ENCODE measurements at regions not wholly inside any gene's neighbourhood (a gene's known extent, or its start where the extent isn't known, plus 50 kb on each side); places are given as distances from the start of the nearest gene placed in this dataset.

DNA sequence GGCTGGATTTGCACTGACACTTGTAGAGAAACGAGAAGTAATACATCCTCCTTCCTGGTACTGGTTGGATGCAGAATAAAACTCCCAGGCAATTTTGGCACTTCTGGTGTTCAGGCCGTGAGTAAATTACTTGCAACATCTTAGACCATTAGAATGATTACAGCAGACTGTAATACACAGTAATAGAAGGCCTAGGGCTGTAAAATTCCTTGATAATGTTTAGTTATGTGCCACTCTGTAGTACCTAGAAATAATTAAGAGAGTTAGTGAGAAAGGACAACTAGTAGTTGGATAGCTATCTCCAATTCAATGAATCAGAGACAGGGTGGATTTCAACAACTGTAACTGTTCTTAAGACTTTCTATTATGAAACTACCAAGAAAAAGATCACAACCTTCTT lies 356.3 kb upstream of the SETBP1 start:
- Histone ChIP-seq H3K27me3 (no peaks in the 10 kb centered on the region), H3K4me1 (no peaks in the 10 kb centered on the region), H3K36me3 (no peaks in the 10 kb centered on the region), H3K27ac (no peak overlapping the region), H3K9me3 (no peaks in the 10 kb centered on the region), H3K4me3 (no peak overlapping the region)
- intact Hi-C loops (cut with DNase I; ENCODE audit: low total_unique reads) = no loop called here
- DNase-seq = no peak
- WGBS, 5 donors = 62 to 72% (median 66%) methylated on average over 2 of the region's 2 CpGs
- TF ChIP-seq EP300 (IDR thresholded peaks at IDR 0.05) (no peak), POLR2AphosphoS5 (IDR thresholded peaks at IDR 0.05) (no peak), POLR2A (IDR thresholded peaks at IDR 0.05) (no peak)
- TF ChIP-seq, protein P1, sequence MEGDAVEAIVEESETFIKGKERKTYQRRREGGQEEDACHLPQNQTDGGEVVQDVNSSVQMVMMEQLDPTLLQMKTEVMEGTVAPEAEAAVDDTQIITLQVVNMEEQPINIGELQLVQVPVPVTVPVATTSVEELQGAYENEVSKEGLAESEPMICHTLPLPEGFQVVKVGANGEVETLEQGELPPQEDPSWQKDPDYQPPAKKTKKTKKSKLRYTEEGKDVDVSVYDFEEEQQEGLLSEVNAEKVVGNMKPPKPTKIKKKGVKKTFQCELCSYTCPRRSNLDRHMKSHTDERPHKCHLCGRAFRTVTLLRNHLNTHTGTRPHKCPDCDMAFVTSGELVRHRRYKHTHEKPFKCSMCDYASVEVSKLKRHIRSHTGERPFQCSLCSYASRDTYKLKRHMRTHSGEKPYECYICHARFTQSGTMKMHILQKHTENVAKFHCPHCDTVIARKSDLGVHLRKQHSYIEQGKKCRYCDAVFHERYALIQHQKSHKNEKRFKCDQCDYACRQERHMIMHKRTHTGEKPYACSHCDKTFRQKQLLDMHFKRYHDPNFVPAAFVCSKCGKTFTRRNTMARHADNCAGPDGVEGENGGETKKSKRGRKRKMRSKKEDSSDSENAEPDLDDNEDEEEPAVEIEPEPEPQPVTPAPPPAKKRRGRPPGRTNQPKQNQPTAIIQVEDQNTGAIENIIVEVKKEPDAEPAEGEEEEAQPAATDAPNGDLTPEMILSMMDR (IDR thresholded peaks at IDR 0.05) = no peak

DNA sequence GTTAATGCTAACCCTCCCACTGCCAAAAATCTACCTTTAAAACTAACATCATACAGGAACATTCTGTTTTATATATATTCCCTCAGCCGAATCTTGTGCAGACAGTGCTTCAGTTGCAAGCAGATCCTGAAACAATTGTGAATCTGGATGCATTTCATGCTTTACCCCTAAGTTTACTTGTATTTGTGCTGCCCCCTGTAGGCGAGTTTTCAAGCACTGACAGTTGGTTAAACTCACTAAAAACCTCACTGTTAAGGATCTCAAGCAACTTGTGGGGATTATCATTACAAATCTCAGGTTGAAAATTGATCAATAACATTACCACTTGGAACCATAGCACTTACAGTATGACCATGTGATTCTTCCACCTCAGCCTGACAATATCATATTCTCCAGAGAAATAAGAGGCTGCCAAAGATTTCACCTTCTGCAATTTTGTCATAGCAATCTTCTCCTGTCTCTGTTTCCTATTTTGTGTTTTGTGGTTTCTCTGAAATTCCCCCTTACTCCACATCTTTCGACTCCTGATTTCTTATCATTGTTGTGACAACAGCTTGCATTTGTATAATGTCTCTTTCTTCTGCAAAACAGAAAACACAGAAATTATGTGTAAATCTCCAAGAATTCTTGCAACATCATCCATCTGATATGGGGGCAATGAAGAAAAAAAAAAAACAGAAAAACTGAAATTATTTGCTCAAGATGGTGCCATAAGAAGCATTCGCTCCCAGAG lies 354.6 kb upstream of the SETBP1 start:
- 40 to 49% (median 47%) methylated on average over 4 of the region's 4 CpGs for WGBS, 5 donors
- peak; percentile 41 to 78 for DNase-seq
- no peaks in the 10 kb centered on the region for H3K4me1 ChIP-seq
- no peak overlapping the region for H3K4me3 ChIP-seq
- H3K36me3 ChIP-seq = no peaks in the 10 kb centered on the region
- H3K27ac ChIP-seq = no peak overlapping the region
- no peaks in the 10 kb centered on the region for H3K27me3 ChIP-seq
- TF ChIP-seq, protein P1 (IDR thresholded peaks at IDR 0.05) = peak in 4 of 7 experiments; percentile 11 to 23 (median 16)
- TF ChIP-seq POLR2A (IDR thresholded peaks at IDR 0.05) = no peak
- intact Hi-C loops (cut with DNase I; ENCODE audit: low total_unique reads) = no loop called here
- no peaks in the 10 kb centered on the region for H3K9me3 ChIP-seq

DNA sequence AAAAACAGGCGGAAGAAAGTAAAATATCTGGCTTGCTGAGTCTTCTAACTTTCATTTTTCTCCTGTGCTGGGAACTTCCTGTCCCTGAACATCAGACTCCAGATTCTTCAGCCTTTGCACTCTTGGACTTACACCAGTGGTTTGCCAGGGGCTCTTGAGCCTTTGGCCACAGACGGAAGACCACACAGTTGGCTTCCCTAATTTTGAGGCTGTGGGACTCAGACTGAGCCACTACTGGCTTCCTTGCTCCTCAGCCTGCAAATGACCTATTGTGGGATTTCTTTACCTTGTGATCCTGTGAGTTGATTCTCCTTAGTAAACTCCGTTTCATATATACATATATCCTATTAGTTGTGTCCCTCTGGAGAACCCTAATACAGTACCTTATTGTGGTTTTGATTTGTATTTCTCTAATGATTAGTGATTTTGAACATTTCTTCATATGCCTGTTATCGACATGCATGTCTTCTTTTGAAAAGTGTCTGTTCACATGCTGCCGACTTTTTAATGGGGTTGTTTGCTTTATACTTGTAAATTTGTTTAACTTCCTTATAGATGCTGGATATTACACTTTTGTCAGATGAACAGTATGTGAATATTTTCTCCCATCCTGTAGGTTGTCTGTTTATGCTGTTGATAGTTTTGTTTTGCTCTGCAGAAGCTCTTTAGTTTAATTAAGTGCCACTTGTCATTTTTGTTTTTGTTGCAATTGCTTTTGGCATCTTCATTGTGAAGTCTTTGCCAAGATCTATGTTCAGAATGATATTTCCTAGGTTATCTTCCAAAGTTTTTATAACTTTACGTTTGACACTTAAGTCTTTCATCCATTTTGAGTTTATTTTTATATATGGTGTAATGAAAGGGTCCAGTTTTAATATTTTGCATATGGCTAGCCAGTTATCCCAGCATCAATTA lies 348.8 kb upstream of the SETBP1 start:
- DNase-seq = no peak
- TF ChIP-seq EP300 (IDR thresholded peaks at IDR 0.05) = no peak
- TF ChIP-seq, protein P1 (IDR thresholded peaks at IDR 0.05) = no peak
- no peak for TF ChIP-seq POLR2AphosphoS5 (IDR thresholded peaks at IDR 0.05)
- no peak for TF ChIP-seq POLR2A (IDR thresholded peaks at IDR 0.05)
- no peaks in the 10 kb centered on the region for H3K4me1 ChIP-seq
- no peak overlapping the region for H3K4me3 ChIP-seq
- WGBS, 5 donors = 72 to 81% (median 80%) methylated on average over 6 of the region's 6 CpGs
- intact Hi-C loops (cut with DNase I; ENCODE audit: low total_unique reads) = no loop called here
- H3K27ac ChIP-seq = no peak overlapping the region
- H3K9me3 ChIP-seq = no peaks in the 10 kb centered on the region
- no peaks in the 10 kb centered on the region for H3K27me3 ChIP-seq
- no peaks in the 10 kb centered on the region for H3K36me3 ChIP-seq

- Histone ChIP-seq H3K4me3 (no peak overlapping the region), H3K27ac (no peak overlapping the region), H3K9me3 (peaks cover 0 to 15% (median 0%) of the 10 kb centered on the region in 4 donors), H3K4me1 (no peaks in the 10 kb centered on the region), H3K27me3 (no peaks in the 10 kb centered on the region), H3K36me3 (no peaks in the 10 kb centered on the region)
- no peak for DNase-seq
- TF ChIP-seq, protein P1 (IDR thresholded peaks at IDR 0.05) = no peak
- 78 to 89% (median 85%) methylated on average over 1 of the region's 1 CpG for WGBS, 5 donors
- intact Hi-C loops (cut with DNase I; ENCODE audit: low total_unique reads) = no loop called here
These were observed 338.9 kb upstream of the SETBP1 start for GRCh38 chr18:44341759-44342158.
